Liver (tissue), 8 donors: ENCODE measurements at regions not wholly inside any gene's neighbourhood (a gene's known extent, or its start where the extent isn't known, plus 50 kb on each side); places are given as distances from the start of the nearest gene placed in this dataset.

Source experiments
- DNase-seq: peaks from one replicate; pipeline ENCODE4 v3.0.0-alpha.2; 2017; ENCODE audit warnings: low spot score
- H3K27ac ChIP-seq, 2 donors: one replicate each; pipeline ENCODE4 v1.7.0; 2013; ENCODE audit warnings: inconsistent platforms in 2 of 2, low read length in 2 of 2, control low read depth in 1 of 2, low read depth in 1 of 2, mild to moderate bottlenecking in 1 of 2
- H3K27me3 ChIP-seq, 4 donors: one replicate each; pipeline versions ENCODE4 v1.6.1 to v1.7.0; 2013; ENCODE audit warnings: low read length in 3 of 4, inconsistent platforms in 1 of 4, mild to moderate bottlenecking in 1 of 4, moderate library complexity in 1 of 4; ENCODE audit not compliant: control insufficient read depth in 4 of 4, insufficient read depth in 4 of 4
- H3K36me3 ChIP-seq, 4 donors: one replicate each; pipeline versions ENCODE4 v1.6.1 to v1.7.0; 2013; ENCODE audit warnings: low read length in 3 of 4, mild to moderate bottlenecking in 3 of 4, low read depth in 1 of 4, moderate library complexity in 1 of 4; ENCODE audit not compliant: control insufficient read depth in 4 of 4, insufficient read depth in 3 of 4
- H3K4me1 ChIP-seq, 4 donors: one replicate each; pipeline versions ENCODE4 v1.6.1 to v1.7.0; 2013; ENCODE audit warnings: low read length in 3 of 4, mild to moderate bottlenecking in 3 of 4, moderate library complexity in 1 of 4; ENCODE audit not compliant: control insufficient read depth in 4 of 4, insufficient read depth in 4 of 4
- H3K4me3 ChIP-seq, 3 donors: one replicate each; pipeline versions ENCODE4 v1.6.1 to v1.7.0; 2013; ENCODE audit warnings: low read length in 3 of 3, control low read depth in 1 of 3, low read depth in 1 of 3, mild to moderate bottlenecking in 1 of 3
- H3K9ac ChIP-seq, 2 donors: one replicate each; pipeline ENCODE4 v1.7.0; 2013; ENCODE audit warnings: low read length in 2 of 2, mild to moderate bottlenecking in 2 of 2, moderate library complexity in 2 of 2, control low read depth in 1 of 2, low read depth in 1 of 2
- H3K9me3 ChIP-seq, 4 donors: one replicate each; pipeline versions ENCODE4 v1.6.1 to v1.7.0; 2013; ENCODE audit warnings: low read length in 3 of 4; ENCODE audit not compliant: control insufficient read depth in 4 of 4
- CTCF ChIP-seq: fragments of 150-350 bp; IDR thresholded peaks from 2 replicates; pipeline ENCODE4 v1.5.1; 2017; ENCODE audit warnings: improper control_type of control experiment, low read depth, low read length; ENCODE audit not compliant: missing input control
- FOXA1 ChIP-seq: IDR thresholded peaks from 2 replicates; pipeline ENCODE4 v1.6.1; 2016; ENCODE audit warnings: antibody characterized with exemption
- FOXA2 ChIP-seq: IDR thresholded peaks from 2 replicates; pipeline ENCODE4 v1.6.1; 2016; ENCODE audit warnings: antibody characterized with exemption
- GABPA ChIP-seq, 2 donors: IDR thresholded peaks in 1 of 2; conservative IDR thresholded peaks in 1 of 2; 2 replicates each; pipeline ENCODE4 v1.6.1; 2016; ENCODE audit warnings: antibody characterized with exemption in 2 of 2, mild to moderate bottlenecking in 1 of 2, moderate library complexity in 1 of 2
- HNF4A ChIP-seq, 2 donors: conservative IDR thresholded peaks; 2 replicates each; pipeline ENCODE4 v1.6.1; 2016; ENCODE audit warnings: antibody characterized with exemption in 2 of 2, mild to moderate bottlenecking in 2 of 2
- JUND ChIP-seq, 2 donors: IDR thresholded peaks; 2 replicates each; pipeline ENCODE4 v1.6.1; 2016; ENCODE audit warnings: antibody characterized with exemption in 2 of 2
- NR2F2 ChIP-seq: IDR thresholded peaks from 2 replicates; pipeline ENCODE4 v1.6.1; 2016; ENCODE audit warnings: antibody characterized with exemption
- RAD21 ChIP-seq, 2 donors: IDR thresholded peaks; 2 replicates each; pipeline ENCODE4 v1.6.1; 2016; ENCODE audit warnings: antibody characterized with exemption in 2 of 2, mild to moderate bottlenecking in 2 of 2
- REST ChIP-seq: IDR thresholded peaks from 2 replicates; pipeline ENCODE4 v1.6.1; 2016; ENCODE audit warnings: antibody characterized with exemption, mild to moderate bottlenecking
- RXRA ChIP-seq, 2 donors: IDR thresholded peaks; 2 replicates each; pipeline ENCODE4 v1.6.1; 2017 to 2018; ENCODE audit warnings: antibody characterized with exemption in 2 of 2, mild to moderate bottlenecking in 1 of 2
- SP1 ChIP-seq: IDR thresholded peaks from 2 replicates; pipeline ENCODE4 v1.6.1; 2018; ENCODE audit warnings: antibody characterized with exemption, mild to moderate bottlenecking
- WGBS: extraction: QIAGEN DNeasy Blood & Tissue Kit; methylation state at CpG from one replicate; pipeline ENCODE4 v1.1.7; 2013; 5-methylcytosine and 5-hydroxymethylcytosine counted together
- TF ChIP-seq, protein P1 (sequence below): IDR thresholded peaks from 2 replicates; pipeline ENCODE4 v1.6.1; 2016; ENCODE audit warnings: antibody characterized with exemption
- TF ChIP-seq, protein P2 (sequence below): IDR thresholded peaks from 2 replicates; pipeline ENCODE4 v1.6.1; 2016; ENCODE audit warnings: antibody characterized with exemption
- donor health status: healthy.
- donor health status: healthy.
- donor health status: healthy.
- donor health status: healthy.
- donor health status: healthy.

DNA sequence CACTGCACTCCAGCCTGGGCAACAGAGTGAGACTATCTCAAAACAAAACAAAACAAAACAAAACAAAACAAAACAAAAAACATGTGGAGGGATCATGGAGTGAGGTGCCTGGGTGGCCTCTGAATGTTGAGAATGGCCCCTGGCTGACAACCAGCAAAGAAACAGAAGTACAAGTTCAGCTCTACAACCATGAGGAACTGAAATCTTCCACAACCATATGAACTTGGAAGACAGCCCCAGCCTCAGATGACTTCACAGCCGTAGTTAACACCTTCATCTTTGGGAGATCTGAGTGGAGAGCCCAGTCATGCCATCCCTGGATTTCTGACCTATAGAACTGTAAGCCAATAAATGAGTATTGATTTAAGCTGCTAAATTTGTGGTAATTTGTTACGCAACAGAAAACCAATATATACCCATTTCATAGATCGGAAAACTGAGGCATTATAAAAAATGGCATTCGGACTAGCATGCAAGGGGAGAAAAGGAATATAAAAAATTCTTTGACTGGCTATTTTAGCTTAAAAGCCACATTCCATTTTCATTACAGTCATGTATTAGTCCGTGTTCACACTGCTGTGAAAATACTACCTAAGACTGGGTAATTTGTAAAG lies 138.7 kb upstream of the RAPGEF2 start:
- DNase-seq: no peak
- WGBS: 95% methylated on average over 5 of the region's 5 CpGs
- no peak overlapping the region for H3K4me3 ChIP-seq

GRCh38 chr4:158964728-158965124 lies 138.2 kb upstream of the RAPGEF2 start:
- no peaks in the 10 kb centered on the region for H3K9me3 ChIP-seq
- WGBS: 98% methylated on average over 1 of the region's 1 CpG
- peaks cover 0 to 4% (median 0%) of the 10 kb centered on the region in 4 donors for H3K4me1 ChIP-seq
- TF ChIP-seq RAD21 (IDR thresholded peaks at IDR 0.05): no peak
- TF ChIP-seq REST: no peak
- TF ChIP-seq FOXA2: no peak
- TF ChIP-seq JUND (IDR thresholded peaks at IDR 0.05): no peak
- TF ChIP-seq NR2F2: no peak
- no peak overlapping the region for H3K27ac ChIP-seq
- no peak overlapping the region for H3K4me3 ChIP-seq
- no peak for DNase-seq
- H3K27me3 ChIP-seq: no peaks in the 10 kb centered on the region
- H3K9ac ChIP-seq: no peak overlapping the region
- no peaks in the 10 kb centered on the region for H3K36me3 ChIP-seq

More for the DNA sequence above, 138.7 kb upstream of the RAPGEF2 start:
- H3K36me3 ChIP-seq: no peaks in the 10 kb centered on the region
- peaks cover 0 to 4% (median 0%) of the 10 kb centered on the region in 4 donors for H3K4me1 ChIP-seq
- no peaks in the 10 kb centered on the region for H3K27me3 ChIP-seq
- TF ChIP-seq RXRA (IDR thresholded peaks at IDR 0.05) (no peak), NR2F2 (no peak), SP1 (no peak), GABPA (IDR thresholded peaks at IDR 0.05 in 1 of 2, conservative IDR thresholded peaks at IDR 0.05 in 1 of 2) (no peak), JUND (IDR thresholded peaks at IDR 0.05) (no peak), FOXA2 (no peak), CTCF (no peak), FOXA1 (no peak), HNF4A (conservative IDR thresholded peaks at IDR 0.05) (no peak)
- TF ChIP-seq, protein P1, sequence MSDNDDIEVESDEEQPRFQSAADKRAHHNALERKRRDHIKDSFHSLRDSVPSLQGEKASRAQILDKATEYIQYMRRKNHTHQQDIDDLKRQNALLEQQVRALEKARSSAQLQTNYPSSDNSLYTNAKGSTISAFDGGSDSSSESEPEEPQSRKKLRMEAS: no peak
- TF ChIP-seq, protein P2, sequence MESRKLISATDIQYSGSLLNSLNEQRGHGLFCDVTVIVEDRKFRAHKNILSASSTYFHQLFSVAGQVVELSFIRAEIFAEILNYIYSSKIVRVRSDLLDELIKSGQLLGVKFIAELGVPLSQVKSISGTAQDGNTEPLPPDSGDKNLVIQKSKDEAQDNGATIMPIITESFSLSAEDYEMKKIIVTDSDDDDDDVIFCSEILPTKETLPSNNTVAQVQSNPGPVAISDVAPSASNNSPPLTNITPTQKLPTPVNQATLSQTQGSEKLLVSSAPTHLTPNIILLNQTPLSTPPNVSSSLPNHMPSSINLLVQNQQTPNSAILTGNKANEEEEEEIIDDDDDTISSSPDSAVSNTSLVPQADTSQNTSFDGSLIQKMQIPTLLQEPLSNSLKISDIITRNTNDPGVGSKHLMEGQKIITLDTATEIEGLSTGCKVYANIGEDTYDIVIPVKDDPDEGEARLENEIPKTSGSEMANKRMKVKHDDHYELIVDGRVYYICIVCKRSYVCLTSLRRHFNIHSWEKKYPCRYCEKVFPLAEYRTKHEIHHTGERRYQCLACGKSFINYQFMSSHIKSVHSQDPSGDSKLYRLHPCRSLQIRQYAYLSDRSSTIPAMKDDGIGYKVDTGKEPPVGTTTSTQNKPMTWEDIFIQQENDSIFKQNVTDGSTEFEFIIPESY: no peak
- H3K9ac ChIP-seq: no peak overlapping the region
- no peak overlapping the region for H3K27ac ChIP-seq
- no peaks in the 10 kb centered on the region for H3K9me3 ChIP-seq
